HG03095 (cell line): ENCODE measurements at regions not wholly inside any gene's neighbourhood (a gene's known extent, or its start where the extent isn't known, plus 50 kb on each side); places are given as distances from the start of the nearest gene placed in this dataset.

Experiments used
- ATAC-seq: cut with Tn5 transposase; IDR thresholded peaks from one replicate; pipeline ENCODE4 v1.9.1; 2021; ENCODE audit warnings: moderate library complexity; ENCODE audit not compliant: unreplicated experiment

DNA sequence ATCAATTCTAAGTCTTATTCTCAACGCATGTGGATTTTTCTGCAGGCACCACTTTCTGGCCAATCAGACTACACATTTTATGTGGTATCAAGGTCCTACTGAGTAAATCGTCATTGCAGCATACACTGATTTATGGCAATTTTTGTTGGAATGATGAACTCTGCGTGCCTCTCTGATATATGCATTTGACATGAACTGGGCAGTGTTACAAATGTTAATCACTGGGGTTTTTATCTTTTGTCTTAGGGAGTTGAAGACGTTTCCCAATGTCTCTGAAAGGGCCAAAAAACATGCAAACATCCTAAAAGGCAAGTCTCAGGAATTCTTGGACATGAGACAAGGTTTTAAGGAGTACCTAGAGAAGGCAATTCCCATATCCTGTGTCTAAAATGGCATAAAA, 809.5 kb upstream of the CELF2 start:
- no peak for ATAC-seq

DNA sequence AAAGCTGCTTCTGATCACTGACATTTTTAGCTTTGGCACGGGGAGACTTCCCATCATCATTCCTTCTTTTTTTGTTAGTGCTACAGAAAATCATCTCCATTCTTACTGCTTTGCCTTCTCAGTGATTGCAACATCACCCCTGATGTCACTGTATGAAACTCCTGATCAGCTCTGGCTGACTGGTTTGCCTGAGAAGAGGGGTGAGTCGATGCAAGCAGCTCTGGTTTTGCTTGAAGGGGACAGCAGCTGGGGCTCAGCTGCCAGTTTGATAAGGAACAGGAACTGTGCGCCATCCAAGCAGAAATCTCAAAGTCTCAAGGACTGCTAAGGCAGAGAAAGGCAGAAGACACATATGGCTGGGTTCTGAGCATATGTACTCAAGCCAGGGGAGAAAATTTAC, 808.5 kb upstream of the CELF2 start:
- no peak for ATAC-seq

DNA sequence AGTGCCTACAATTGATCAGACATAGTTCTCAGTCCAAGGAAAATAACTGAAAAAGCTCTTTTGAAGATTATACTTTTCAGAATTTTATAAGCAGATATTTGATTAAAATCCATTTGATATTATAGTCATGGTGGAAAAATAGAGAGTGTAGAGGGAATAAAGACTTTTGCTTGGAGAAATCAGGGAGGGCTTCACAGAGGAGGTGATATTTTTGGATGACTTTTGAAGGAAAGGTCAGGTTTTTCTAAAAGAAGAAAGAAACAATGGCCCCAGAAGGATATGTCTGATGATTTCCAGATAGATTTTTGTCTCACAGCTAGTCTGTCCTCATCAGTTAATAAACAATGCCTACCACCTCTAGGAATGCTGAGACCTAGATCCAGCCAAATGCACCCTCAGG, 806.3 kb upstream of the CELF2 start:
- ATAC-seq: no peak

DNA sequence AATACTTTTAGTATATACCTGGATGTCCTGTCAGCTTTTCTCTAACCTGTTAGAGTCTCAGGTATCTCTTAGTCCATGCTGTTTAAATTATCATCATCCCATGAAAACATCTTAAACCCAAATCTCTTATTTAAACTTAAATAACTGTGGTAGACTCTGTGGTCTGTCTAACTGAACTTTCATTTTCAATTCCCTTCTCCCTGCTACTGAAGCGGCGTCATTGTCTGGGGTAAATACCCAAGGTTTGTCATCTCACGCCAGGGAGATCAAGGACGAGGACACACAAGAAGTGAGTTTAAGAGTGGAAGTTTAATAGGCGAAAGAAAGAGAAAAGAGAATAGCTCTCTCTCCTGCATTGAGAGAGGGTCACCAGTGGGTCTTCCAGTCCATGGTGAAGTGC, 804.4 kb upstream of the CELF2 start:
- no peak for ATAC-seq

DNA sequence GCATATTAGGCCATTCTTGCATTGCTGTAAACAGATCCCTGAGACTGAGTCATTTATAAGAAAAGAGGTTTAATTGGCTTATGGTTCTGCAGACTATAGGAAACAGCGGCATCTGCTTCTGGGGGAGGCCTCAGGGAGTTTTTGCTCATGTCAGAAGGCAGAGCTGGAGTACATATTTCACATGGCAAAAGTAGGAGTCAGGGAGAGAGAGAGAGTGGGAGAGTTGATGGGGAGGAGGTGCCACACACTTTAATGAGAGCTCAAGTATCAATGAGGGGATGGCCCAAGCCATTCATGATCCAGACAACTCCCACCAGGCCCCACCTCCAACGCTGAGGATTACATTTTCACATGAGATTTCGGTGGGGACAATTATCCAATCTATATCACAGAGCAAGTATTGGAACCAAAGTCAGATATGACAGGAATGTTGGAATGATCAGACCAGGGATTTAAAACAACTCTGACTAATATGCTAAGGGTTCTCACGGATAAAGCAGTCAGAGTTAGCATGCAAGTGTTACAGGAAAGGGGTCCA, 795.3 kb upstream of the CELF2 start:
- ATAC-seq: no peak

DNA sequence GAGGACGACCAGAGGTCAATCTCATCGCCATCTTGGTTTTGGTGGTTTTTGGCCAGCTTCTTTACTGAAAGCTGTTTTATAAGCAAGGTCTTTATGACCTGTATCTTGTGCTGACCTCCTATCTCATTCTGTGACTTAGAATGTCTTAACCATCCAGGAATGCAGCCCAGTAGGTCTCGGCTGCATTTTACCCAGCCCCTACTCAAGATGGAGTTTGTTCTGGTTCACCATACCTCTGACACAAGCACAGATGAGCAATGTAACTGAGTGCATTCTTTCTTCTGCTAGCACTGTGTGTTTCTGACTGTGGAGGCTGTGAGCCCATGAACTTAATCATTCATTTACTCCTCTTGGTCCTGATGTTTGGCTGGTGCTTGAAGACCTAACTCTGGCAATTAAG, 794.5 kb upstream of the CELF2 start:
- ATAC-seq: no peak

DNA sequence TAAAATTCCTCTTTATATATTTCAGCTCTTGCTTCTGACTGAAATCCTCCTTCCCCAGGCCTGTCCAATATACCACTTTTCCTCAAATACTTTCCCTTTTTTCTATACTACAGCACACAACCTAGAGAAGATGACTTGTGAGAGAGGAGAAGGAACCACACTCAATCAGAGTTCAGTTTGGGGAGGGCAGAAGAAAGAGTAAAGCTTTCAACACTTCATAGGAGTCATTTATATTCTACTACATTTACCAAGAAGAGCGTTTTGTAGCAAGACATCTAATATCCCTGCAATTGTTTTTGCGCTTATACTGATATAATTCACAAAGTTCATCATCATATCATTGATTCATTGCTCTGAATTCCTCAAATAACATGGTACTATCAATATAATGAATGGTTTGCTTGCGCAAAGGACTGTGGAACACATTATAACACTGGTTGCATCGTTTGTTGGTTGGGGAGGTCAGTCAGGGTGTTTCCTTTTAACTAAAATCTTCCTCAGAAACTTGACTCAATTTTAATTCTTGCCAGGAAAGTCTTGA, 792.5 kb upstream of the CELF2 start:
- no peak for ATAC-seq

DNA sequence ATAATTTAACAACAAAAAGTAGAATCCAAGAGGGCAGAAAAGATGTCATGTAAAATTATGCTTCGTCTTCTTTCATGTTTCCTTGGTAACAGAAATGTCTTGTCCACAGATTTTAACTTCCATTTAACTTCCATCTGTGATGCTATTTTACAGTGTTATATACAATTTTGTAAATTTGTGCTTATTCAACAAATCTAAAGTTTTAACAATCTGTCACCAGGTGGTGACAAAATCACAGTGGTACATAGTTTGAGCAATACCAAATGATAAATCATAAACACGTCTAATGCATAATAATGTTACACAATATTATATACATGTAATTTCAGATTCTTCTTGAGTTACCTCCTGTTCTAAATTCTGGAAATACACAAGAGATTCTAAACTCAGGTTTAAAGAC, 784.4 kb upstream of the CELF2 start:
- ATAC-seq: no peak

DNA sequence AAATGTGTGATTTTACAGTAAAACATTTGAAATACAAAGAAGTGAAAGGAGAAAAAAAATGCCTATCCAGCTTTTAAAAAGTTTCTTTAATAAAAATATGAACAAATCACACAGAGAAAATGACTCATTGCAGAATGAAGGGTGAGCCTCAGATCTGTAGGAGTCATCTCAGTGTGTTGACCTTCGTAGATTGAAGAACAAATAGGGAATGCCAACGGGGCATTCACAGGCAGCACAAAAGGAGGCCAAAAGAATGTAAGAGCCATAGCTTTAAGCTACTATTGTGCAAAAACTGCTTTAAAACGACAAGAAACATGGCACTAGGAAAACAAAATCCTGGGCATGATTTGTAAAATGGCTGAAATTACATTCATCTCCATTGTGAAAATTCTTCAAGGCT, 782.7 kb upstream of the CELF2 start:
- no peak for ATAC-seq

DNA sequence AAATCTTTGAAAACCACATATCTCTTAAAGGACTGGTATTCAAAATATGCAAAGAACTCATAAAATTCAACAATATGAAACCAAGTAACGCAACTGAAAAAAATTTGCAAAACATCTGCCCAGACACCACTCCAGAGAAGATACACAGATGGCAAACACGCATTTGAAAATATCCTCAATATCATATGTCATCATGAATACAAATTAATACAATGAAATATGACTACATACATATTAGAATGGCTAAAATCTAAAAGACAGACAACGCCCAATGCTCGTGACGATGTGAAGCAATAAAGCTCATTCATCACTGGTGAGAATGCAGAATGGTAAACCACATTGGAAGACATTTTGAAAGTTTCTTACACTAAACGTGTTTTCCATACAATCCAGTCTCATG, 770.1 kb upstream of the CELF2 start:
- no peak for ATAC-seq

DNA sequence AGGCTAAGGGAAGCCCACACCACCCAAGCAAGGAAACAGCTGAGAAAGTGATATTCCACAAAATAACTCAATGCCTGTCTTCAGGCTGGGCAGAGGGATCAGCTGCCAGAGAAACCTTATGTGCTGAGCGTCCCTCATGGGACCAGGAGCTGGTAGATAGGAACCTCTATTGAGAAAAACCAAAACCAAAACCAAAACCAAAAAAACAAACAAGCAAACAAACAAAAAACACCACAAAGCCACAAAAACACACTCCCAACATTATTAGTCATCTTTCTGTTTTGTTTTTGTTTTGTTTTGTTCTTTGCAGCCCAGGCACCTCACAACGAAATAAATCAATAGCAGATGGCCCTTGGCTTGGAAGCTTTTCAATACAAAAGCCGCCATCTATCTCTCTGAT, 760.8 kb upstream of the CELF2 start:
- ATAC-seq: no peak

DNA sequence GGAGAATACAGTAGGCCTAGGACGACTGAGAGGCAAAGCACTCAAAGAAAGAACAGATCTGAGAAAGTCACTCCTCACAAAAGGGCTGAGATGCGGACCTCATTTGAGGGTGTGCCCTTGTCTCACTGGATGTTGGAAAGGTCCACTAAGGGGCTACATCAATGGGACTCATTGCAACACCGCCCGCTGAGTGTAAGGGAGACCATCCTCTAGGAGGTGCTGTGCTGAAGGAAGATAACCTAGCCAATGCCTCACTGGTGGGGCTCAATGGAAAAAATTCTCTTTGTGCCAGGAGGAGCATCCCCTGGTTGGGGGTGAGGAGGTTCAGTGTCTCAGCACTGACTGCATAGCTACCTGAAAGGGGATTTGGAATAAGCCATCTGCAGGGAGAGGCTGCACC, 758.7 kb upstream of the CELF2 start:
- no peak for ATAC-seq

DNA sequence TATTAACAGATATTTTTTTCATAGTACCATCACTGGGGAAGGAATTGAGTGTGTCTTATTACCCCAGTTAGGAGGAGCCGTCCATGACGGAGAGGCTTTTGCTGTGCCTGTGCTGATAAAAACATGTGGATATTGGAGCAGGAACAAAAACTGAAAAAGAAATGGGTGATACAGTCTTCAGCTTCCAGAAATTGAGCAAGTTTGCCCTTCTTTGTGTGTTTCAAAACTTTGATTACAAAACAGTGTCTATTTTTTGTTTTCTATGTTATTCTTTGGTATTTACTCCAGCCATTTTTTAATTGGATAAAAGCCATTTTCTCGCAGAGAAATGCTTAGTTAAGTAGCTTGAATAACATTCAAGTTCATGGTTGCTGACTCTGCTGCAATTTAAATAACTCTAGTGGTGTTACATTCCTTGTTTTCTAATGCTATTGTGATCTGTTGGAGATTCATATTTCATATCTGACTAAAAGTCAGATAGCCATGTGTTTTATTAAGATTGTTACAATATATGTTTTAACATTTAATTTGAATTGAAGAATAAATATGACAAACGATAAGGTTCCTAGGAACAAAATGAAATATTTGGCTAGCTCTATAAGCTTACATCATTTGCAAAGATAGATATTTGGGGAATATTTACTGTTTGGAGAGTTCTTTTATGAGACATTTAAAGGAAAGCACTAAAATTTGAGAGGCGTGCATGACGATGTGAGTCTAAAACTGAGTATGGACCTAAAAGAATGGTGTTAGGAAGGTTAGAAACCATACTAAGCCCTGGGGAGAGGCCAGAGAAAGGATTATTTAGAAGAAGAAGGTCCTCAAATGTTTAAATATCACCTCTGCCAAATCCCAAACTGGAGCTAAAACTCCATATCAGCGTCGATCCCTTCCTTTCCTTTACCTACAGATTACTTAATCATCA, 747.3 kb upstream of the CELF2 start:
- ATAC-seq: no peak

DNA sequence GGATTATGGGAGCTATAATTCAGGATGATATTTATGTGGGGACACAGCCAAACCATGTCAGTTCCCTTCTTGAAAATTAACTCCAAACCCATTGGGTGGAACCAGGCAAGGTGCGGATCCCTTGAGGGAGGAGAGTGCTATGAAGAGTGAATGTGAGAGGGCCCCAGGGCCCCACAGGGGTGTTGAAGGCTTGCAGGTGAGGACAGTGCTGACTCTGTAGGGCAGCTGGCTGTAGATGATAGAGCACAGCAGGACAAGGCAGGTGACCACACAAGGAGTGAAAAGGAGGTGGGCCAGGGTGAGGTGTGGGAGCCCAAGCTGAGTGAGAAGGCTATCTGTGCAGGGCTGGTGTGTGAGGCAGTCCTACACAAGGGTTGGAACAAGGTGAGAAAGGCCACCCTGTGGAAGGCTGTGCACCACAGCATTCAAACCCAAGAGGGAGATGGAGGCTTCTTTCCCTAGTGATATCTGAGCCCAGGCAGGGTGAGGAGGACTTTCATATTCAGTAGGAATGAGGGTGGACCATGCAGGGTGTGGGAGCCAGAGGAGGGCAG, 746.0 kb upstream of the CELF2 start:
- no peak for ATAC-seq

DNA sequence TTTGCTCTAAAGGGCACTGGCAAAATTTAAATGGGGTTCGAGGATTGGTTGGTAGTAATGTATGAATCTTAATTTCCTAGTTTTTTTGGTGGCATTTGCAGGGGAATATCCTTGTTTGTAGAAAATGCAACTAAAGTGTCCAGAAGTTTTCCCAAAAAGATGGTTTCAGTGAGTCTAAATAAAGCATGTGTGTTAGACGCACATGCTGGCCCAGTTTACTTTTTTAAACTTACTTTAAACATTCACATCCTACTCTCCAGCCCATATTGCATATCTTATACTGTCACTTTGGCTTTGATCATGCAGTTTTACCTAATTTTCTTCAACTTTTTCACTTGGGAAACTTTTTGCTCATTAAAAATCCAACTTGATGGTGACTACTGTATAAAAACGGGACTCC, 744.0 kb upstream of the CELF2 start:
- ATAC-seq: no peak

DNA sequence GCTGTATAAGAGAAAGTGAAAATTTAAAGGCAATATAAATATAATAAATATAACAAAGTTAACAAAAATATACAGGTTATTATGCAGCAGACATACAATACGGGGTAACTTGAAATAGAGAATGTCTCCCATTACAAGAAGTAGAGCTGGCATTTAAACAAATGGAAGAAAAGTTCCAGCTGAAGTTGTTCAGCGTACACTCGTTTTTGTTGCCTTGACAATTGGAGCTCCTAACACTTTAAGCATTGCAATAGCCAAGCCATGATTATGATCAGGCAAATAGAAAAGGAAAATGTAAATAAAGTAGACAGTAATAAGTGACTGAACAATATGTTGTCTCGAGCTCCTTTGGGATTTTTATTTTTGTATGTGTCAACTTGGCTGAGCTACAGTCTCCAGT, 737.8 kb upstream of the CELF2 start:
- ATAC-seq: no peak

DNA sequence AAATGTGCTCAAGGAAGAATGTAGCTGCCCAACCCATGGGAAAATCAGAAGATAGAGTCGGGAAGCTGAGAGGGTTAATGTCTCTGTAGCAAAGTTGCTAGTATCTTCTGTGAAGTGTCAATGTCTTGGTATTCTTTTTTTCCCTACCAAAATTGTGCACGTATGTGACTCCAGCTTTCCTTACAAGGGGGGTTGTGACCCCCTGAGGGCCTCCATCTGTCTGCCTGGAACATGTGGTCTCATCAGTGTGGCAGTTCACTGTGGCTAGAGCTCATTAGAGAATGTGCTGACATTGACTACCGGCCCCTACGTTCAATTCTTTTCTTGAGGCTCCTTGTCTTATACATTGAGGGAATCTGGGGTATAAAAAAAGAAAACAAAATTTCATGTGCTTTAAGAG, 725.2 kb upstream of the CELF2 start:
- no peak for ATAC-seq

DNA sequence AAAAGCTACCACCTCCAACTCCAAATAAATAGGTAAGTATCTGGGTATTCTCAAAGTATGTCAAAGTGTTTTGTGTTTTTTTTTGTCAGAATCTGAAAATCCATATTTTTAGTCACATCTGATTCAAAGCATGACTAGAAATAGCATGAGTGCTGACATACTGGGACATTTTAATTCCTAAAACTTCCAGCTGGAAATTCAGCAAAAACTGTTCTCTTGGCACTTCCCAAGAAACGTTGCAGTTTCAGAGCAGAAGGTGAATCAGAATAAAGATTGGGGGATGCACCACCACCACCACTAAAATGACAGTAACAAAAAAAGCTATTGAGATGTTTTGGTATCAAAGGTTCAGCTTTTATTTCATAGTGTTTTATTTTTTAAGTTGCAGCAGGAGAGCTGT, 724.6 kb upstream of the CELF2 start:
- ATAC-seq: no peak

DNA sequence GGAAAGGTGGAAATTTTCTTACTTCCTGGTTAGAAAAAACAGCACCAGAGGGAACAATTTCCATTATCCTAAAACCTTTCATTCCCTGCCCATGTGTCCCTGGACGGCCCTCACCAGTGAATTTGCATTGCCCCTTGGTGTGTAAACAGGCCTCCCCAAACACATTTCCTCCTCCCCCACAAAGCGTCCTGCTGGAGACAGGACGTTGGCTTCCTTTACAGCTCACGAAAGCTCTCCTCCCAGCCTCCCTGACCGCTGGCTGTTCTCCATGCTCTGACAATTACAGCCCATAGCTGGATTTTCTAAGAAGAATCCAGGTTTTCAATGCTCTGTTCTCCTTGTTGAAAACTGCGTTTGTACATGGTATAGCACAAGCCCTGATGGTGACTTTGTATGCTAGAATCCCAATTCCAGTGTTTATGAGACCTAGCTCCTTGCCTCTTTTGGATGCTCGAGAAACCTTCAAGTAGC, 724.2 kb upstream of the CELF2 start:
- ATAC-seq: no peak

DNA sequence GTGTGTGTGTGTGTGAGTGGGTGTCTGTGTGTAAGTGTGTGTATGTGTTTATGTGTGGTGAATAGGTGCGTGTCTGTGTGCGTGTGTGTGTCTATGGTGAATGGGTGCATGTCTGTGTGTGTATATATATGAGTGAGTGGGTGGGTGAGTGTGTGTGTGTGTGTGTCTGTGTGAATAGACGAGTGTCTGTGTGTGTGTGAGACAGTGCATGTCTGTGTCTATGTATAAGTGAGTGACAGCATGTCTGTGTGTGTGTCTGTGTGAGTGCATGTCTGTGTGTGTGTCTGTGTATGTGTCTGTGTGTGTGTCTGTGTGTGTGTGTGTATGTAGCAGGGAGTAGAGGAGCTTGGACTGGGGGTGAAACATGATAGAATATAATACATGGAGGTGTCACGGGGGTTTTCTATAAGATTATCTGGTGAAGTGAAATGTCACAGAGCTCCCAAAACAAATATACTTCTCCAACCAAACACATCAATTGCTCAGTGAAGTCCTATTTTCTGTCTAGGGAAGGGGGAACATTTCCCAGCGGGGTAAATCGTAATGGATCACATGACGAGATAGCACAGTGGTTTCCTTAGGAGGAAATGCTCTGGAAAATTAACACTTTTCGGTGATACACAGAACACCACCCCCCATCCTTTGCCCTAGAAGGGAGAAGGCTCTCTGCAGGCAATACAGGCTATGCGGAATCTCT, 723.3 kb upstream of the CELF2 start:
- ATAC-seq: no peak

DNA sequence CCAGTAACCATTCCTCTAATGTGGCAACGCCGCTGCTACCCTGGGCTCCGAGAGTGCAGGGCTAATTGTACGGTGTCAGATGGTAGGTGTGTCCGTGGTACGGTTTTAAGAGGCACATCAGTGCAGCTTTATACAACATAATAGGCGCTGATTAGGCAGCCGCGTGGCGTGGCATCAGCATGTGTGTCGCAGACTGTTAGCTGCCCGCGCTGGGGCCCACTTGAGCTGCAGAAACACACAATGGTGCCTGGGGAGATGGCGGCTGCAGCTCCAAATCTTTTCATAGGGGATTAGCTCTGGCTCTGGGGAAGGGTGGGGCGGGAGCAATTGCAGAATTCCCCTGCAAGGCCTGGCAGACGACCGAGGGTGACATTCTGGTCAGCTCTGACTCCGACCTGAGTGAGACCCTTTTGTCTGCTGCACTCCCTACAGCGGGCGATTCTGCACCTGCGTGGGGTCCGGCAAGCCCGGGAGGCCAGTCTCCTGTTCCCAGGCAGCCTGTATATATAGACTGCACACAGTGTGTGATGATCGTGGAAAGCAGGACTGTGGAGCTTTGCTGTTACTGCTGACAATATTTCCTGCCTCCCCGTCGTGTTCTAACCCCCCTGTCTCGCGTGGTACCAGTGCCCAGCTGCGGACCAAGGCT, 722.7 kb upstream of the CELF2 start:
- no peak for ATAC-seq
